ENCODE measurements at regions not wholly inside any gene's neighbourhood (a gene's known extent, or its start where the extent isn't known, plus 50 kb on each side); places are given as distances from the start of the nearest gene placed in this dataset.

DNA sequence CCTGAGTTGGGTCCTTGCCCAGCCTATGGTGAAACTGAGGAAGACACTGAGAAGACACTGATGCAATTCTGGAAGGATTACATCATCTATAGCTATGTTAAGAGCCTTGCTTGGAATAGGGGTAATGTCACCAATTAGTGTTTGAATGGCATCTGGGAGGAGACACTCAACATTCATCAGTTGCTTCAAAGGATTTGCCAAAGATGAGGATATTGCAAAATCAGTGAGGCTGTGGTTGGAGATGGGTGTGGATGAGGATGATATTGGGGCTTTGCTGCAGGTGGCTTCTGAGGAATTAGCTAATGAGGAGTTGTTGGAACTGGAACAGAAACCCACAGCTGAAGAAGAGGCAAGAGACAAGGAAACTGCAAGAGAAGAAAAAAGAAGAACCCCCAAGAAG lies 146.7 kb upstream of the SP4 start:
- DNase-seq (ENCODE audit: low read depth): no peak
- no peak overlapping the region for H3K9ac ChIP-seq (ENCODE audit: low read length)
- no peaks in the 10 kb centered on the region for H3K4me1 ChIP-seq (ENCODE audit: control insufficient read depth, insufficient read depth, low read length)
- H3K36me3 ChIP-seq (ENCODE audit: control insufficient read depth, insufficient read depth, low read length, severe bottlenecking): no peaks in the 10 kb centered on the region
- H3K9me3 ChIP-seq (ENCODE audit: control insufficient read depth, low read length): no peaks in the 10 kb centered on the region
- H3K27me3 ChIP-seq (replicated peaks; ENCODE audit: control insufficient read depth, insufficient read depth, low read length): peaks cover 5% of the 10 kb centered on the region
- H3K4me3 ChIP-seq (ENCODE audit: low read length): no peak overlapping the region

DNA sequence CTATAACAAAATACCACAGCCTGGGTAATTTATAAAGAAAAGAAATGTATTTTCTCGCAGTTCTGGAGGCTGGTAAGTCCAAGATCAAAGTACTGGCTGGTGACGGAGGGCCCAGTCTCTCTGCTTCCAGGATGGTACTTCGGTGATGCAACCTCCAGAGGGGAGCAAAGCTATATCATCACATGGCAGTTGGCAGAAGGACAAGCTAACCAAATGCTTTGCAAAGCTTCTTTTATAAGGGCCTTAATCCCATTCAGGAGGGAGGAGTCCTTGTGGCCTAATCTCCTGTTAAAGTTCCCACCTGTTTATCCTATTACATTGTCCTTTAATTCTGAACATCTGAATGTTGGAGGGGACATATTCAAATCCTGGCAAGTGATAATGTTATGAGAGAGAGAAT lies 134.1 kb upstream of the SP4 start:
- Histone ChIP-seq H3K9ac (ENCODE audit: low read length) (no peak overlapping the region), H3K27me3 (replicated peaks; ENCODE audit: control insufficient read depth, insufficient read depth, low read length) (peaks cover 10% of the 10 kb centered on the region), H3K4me3 (ENCODE audit: low read length) (no peak overlapping the region), H3K36me3 (ENCODE audit: control insufficient read depth, insufficient read depth, low read length, severe bottlenecking) (no peaks in the 10 kb centered on the region), H3K4me1 (ENCODE audit: control insufficient read depth, insufficient read depth, low read length) (no peaks in the 10 kb centered on the region), H3K9me3 (ENCODE audit: control insufficient read depth, low read length) (no peaks in the 10 kb centered on the region)
- DNase-seq (ENCODE audit: low read depth): no peak

DNA sequence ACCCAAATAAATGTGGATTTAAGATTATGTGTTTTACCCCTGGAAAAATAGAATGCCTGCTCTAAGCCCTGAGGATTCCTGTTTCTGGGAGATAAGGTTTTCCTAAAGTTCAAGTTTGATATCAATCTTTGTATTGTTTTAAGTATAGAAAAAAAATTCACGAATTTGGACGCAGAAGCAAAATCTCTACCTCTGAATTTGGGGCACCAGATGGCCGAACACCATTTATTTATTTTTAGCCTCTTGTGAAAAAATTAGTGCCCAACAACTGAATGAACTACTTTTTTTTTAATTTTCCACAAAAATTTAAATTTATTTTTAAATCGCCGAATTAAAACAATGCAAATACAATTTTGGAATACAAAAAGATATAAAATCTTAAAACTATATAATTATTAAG lies 128.1 kb upstream of the SP4 start:
- Histone ChIP-seq H3K9me3 (ENCODE audit: control insufficient read depth, low read length) (no peaks in the 10 kb centered on the region), H3K27me3 (replicated peaks; ENCODE audit: control insufficient read depth, insufficient read depth, low read length) (peaks cover 10% of the 10 kb centered on the region), H3K4me1 (ENCODE audit: control insufficient read depth, insufficient read depth, low read length) (no peaks in the 10 kb centered on the region), H3K36me3 (ENCODE audit: control insufficient read depth, insufficient read depth, low read length, severe bottlenecking) (no peaks in the 10 kb centered on the region), H3K4me3 (ENCODE audit: low read length) (no peak overlapping the region), H3K9ac (ENCODE audit: low read length) (no peak overlapping the region)
- no peak for DNase-seq (ENCODE audit: low read depth)

DNA sequence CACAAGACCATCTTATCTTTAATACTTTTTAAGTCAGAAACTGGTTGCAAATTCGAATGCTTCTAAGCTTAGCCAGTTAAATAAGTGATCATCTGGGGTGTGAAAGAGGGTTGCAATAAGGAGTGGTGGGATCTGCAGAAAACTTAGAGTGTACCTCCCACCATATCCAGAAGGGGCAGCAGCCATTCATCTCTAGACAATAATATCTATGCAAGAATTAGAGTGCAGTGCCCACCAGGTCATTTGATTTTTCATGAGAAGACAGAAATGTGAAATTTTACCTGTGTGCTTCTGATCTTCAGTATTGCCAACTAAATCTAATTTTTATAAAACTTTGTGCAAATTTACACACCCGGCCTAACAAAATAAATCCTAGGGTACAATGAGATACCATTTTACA lies 127.2 kb upstream of the SP4 start:
- Histone ChIP-seq H3K27me3 (replicated peaks; ENCODE audit: control insufficient read depth, insufficient read depth, low read length) (peaks cover 7% of the 10 kb centered on the region), H3K4me3 (ENCODE audit: low read length) (no peak overlapping the region), H3K9ac (ENCODE audit: low read length) (no peak overlapping the region), H3K9me3 (ENCODE audit: control insufficient read depth, low read length) (no peaks in the 10 kb centered on the region), H3K4me1 (ENCODE audit: control insufficient read depth, insufficient read depth, low read length) (no peaks in the 10 kb centered on the region), H3K36me3 (ENCODE audit: control insufficient read depth, insufficient read depth, low read length, severe bottlenecking) (no peaks in the 10 kb centered on the region)
- no peak for DNase-seq (ENCODE audit: low read depth)

DNA sequence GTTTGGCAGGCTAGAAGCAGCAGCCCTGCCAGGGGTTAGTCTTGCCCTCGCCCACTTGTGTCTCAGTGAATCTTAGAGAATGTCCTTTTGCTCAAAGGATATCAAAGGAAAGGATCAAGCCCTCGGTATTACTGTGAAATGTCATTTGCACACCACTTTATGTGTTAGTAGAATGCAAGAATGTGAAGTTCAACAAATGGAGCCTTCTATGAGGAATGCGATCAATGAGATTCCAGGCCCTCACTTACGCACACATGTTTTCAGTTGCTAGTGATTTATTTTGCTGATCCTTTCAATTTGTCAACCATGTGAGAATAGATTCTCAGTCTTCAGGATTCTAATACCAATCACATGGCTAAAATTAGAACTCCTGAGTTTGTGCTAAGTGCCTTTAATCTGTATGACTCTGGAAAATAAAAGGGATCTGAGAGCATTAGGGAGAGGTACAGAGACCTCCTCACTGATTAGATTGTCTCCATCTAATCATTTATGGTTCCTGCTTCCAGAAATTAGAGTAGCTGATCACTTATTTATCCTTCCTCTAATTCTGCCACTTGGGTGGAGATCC lies 123.0 kb upstream of the SP4 start:
- peak; percentile 1 for DNase-seq (ENCODE audit: low read depth)
- no peak overlapping the region for H3K9ac ChIP-seq (ENCODE audit: low read length)
- peaks cover 18% of the 10 kb centered on the region for H3K9me3 ChIP-seq (ENCODE audit: control insufficient read depth, low read length)
- H3K36me3 ChIP-seq (ENCODE audit: control insufficient read depth, insufficient read depth, low read length, severe bottlenecking): no peaks in the 10 kb centered on the region
- H3K27me3 ChIP-seq (replicated peaks; ENCODE audit: control insufficient read depth, insufficient read depth, low read length): no peaks in the 10 kb centered on the region
- H3K4me3 ChIP-seq (ENCODE audit: low read length): no peak overlapping the region
- no peaks in the 10 kb centered on the region for H3K4me1 ChIP-seq (ENCODE audit: control insufficient read depth, insufficient read depth, low read length)

DNA sequence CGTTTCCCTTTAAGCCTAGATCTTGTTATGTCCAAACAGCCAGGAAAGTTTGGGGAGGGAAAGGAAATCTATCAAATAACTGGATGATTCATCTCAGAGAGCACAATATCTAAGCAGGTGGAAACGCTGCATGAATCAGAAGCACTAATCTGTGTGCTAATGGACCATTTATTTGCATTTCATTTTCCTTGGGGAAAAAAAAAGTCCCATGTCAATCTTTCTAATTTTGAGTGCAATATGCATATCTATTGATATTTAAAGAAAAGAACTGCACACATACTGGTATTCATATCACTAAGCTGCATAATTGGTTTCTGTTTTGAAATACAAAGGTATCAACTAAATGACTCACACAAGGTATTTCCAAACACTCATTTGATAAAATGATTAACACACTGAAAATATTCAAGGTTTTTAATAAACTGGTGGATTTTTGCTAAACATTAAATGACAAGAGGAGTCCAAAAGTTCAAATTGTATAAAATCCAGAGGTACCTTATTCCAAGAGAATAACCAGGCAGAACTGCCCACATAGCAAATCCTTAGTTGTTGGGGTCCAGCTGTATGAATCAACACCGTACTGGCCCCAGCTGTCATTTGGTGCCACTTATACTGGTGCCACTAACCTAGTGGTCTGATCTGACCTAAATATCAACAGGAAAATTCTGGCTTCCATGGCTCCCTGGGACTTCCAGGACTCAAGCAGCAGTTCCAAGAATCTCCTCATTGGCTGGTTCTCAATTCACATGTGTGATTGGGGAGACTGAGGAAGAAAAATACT lies 122.2 kb upstream of the SP4 start:
- Histone ChIP-seq H3K4me3 (ENCODE audit: low read length) (no peak overlapping the region), H3K4me1 (ENCODE audit: control insufficient read depth, insufficient read depth, low read length) (no peaks in the 10 kb centered on the region), H3K27me3 (replicated peaks; ENCODE audit: control insufficient read depth, insufficient read depth, low read length) (no peaks in the 10 kb centered on the region), H3K36me3 (ENCODE audit: control insufficient read depth, insufficient read depth, low read length, severe bottlenecking) (no peaks in the 10 kb centered on the region), H3K9ac (ENCODE audit: low read length) (no peak overlapping the region), H3K9me3 (ENCODE audit: control insufficient read depth, low read length) (peaks cover 18% of the 10 kb centered on the region)
- no peak for DNase-seq (ENCODE audit: low read depth)

DNA sequence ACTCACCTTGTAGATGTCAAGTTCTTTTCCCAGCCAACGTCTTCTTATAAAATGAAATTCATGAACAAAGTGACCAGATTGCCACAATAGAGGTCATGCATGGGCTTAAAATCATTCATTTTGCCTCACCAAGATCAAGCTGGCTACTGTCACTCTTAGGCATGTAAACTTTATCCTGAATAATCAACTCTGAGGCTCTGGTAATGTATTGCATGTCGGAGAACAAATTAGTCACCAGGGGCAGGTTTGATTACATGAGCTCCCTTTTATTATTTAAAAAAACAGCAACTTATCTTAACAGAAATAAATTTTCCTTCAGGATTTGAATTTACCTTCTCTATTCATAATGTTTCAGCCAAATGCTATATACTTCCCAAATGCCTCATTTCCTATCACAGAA lies 112.9 kb upstream of the SP4 start:
- no peaks in the 10 kb centered on the region for H3K9me3 ChIP-seq (ENCODE audit: control insufficient read depth, low read length)
- no peaks in the 10 kb centered on the region for H3K36me3 ChIP-seq (ENCODE audit: control insufficient read depth, insufficient read depth, low read length, severe bottlenecking)
- no peaks in the 10 kb centered on the region for H3K4me1 ChIP-seq (ENCODE audit: control insufficient read depth, insufficient read depth, low read length)
- no peak for DNase-seq (ENCODE audit: low read depth)
- no peak overlapping the region for H3K4me3 ChIP-seq (ENCODE audit: low read length)
- H3K9ac ChIP-seq (ENCODE audit: low read length): no peak overlapping the region
- no peaks in the 10 kb centered on the region for H3K27me3 ChIP-seq (replicated peaks; ENCODE audit: control insufficient read depth, insufficient read depth, low read length)

DNA sequence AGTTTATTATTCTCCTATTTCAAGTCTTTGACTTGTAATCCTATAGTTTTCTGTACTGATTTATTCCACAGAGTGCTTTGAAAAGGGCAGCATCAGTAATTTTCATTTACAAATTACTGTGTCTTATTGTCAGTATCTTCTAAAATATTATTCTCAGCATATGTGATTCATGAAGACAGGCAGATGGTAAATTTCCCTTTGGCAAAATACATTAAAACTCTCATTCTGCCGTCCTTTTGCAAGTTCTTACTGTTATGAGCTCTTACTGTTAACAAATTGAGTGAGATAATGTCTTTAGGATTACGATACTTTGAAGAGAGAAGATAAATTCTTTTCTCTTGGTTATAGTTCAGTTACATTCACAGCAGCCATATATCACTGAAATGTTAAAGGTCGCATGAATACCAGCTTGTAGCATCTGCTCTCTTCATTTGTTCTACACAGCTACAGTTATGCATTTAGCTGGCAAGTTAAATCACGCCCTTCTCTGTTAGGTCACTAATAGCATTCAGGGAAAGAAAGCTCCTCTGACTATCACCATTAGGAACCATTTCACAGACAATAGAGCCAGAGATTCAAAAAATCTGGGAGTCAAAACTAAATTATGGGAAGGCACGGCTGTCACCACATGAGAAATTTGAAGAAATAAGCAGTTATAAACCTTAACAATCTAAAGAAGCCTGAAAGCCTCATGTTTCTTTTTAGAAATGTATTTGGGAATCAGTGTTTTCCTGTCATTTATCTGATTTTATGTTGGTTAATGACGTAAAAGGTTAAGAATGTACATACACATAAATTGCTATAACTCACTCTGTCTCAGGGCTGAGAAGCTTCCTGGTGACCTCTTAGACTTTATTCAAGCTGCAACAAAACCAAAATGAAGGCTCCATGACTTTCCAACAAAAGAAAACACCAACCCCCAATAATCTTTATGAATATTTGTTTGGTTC lies 109.6 kb upstream of the SP4 start:
- Histone ChIP-seq H3K27me3 (replicated peaks; ENCODE audit: control insufficient read depth, insufficient read depth, low read length) (no peaks in the 10 kb centered on the region), H3K9me3 (ENCODE audit: control insufficient read depth, low read length) (no peaks in the 10 kb centered on the region), H3K9ac (ENCODE audit: low read length) (no peak overlapping the region), H3K4me3 (ENCODE audit: low read length) (no peak overlapping the region), H3K36me3 (ENCODE audit: control insufficient read depth, insufficient read depth, low read length, severe bottlenecking) (no peaks in the 10 kb centered on the region), H3K4me1 (ENCODE audit: control insufficient read depth, insufficient read depth, low read length) (no peaks in the 10 kb centered on the region)
- peak; percentile 37 for DNase-seq (ENCODE audit: low read depth)

DNA sequence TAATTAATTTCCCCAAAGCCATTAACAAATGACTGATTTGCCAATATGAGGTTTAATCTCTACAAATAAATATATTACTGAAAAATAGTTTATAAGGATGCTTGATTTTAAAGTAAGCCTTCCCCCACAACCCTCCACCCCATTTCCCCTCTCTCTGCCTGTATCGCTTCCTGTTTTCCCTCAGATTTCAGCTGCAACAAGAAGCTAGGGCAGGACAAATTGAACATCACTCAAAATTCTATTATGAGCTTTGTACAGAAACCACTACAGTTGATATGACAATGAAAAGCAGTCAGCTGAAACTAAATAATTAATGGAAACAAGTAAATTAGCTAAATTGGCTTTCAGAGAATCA lies 109.0 kb upstream of the SP4 start:
- DNase-seq (ENCODE audit: low read depth): no peak
- Histone ChIP-seq H3K9ac (ENCODE audit: low read length) (no peak overlapping the region), H3K4me3 (ENCODE audit: low read length) (no peak overlapping the region), H3K36me3 (ENCODE audit: control insufficient read depth, insufficient read depth, low read length, severe bottlenecking) (no peaks in the 10 kb centered on the region), H3K27me3 (replicated peaks; ENCODE audit: control insufficient read depth, insufficient read depth, low read length) (no peaks in the 10 kb centered on the region), H3K4me1 (ENCODE audit: control insufficient read depth, insufficient read depth, low read length) (no peaks in the 10 kb centered on the region), H3K9me3 (ENCODE audit: control insufficient read depth, low read length) (no peaks in the 10 kb centered on the region)

DNA sequence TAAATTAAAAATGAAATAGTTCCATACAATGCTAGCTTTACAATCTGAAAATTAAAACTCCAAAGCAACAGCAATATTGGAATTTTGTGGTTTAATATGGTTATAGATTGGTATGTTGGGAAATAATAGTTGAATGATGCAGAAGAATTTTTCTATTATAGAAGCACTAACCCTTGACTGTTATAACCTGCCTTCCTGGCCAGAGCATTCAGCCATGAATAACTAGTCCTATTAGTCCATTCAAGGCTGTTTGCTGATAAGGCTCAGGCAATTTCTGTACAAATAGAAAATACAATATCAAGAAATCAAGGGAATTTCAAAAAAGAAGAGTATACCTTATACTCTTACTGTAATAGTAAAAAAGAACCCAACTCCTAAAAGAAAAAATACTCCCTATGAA lies 101.6 kb upstream of the SP4 start:
- DNase-seq (ENCODE audit: low read depth): no peak
- Histone ChIP-seq H3K27me3 (replicated peaks; ENCODE audit: control insufficient read depth, insufficient read depth, low read length) (no peaks in the 10 kb centered on the region), H3K4me1 (ENCODE audit: control insufficient read depth, insufficient read depth, low read length) (no peaks in the 10 kb centered on the region), H3K9ac (ENCODE audit: low read length) (no peak overlapping the region), H3K4me3 (ENCODE audit: low read length) (no peak overlapping the region), H3K9me3 (ENCODE audit: control insufficient read depth, low read length) (no peaks in the 10 kb centered on the region), H3K36me3 (ENCODE audit: control insufficient read depth, insufficient read depth, low read length, severe bottlenecking) (no peaks in the 10 kb centered on the region)

DNA sequence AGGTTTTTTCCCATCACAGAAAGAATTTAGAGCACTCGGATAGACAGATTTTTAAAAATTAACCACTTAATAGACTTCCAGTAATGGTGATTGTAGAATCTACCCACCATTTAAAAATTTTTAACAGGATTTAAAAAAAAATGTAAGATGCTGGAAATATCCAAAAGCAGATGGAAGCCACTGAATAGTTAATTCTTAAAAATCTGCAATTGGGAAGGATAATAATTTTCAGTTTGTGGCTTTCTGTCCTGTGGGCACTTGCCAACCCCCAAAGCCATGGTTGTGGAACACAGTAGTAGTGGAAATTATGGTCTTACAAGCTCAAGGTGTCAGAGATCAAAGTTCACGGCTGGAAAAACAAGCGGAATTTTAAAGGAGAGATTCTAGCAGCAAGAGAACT lies 101.0 kb upstream of the SP4 start:
- no peaks in the 10 kb centered on the region for H3K4me1 ChIP-seq (ENCODE audit: control insufficient read depth, insufficient read depth, low read length)
- no peak for DNase-seq (ENCODE audit: low read depth)
- H3K36me3 ChIP-seq (ENCODE audit: control insufficient read depth, insufficient read depth, low read length, severe bottlenecking): no peaks in the 10 kb centered on the region
- no peaks in the 10 kb centered on the region for H3K9me3 ChIP-seq (ENCODE audit: control insufficient read depth, low read length)
- H3K4me3 ChIP-seq (ENCODE audit: low read length): no peak overlapping the region
- no peaks in the 10 kb centered on the region for H3K27me3 ChIP-seq (replicated peaks; ENCODE audit: control insufficient read depth, insufficient read depth, low read length)
- H3K9ac ChIP-seq (ENCODE audit: low read length): no peak overlapping the region

Data from adipocyte (in vitro differentiated cells).